CD14-positive monocyte (primary cell): ENCODE measurements at regions not wholly inside any gene's neighbourhood (a gene's known extent, or its start where the extent isn't known, plus 50 kb on each side); places are given as distances from the start of the nearest gene placed in this dataset.

Source experiments
- DNase-seq, 3 donors: peaks; one replicate each; pipeline ENCODE4 v3.0.0-alpha.2; 2011 to 2022
- H2AFZ ChIP-seq: 2 replicates; pipeline ENCODE4 v1.6.0; 2012; ENCODE audit warnings: mild to moderate bottlenecking, low read depth, low read length, inconsistent platforms; ENCODE audit not compliant: insufficient read depth, poor library complexity, severe bottlenecking
- H3K27ac ChIP-seq, 2 donors: 1 replicate in 1 of 2; 2 replicates in 1 of 2; pipeline ENCODE4 v1.5.1; 2012 to 2013; ENCODE audit warnings: low read length in 2 of 2, control low read depth in 1 of 2, inconsistent platforms in 1 of 2, low read depth in 1 of 2, mild to moderate bottlenecking in 1 of 2
- H3K27me3 ChIP-seq, 2 donors: one replicate each; pipeline versions ENCODE4 v1.6.0 to v1.6.1; 2011 to 2013; ENCODE audit warnings: low read length in 2 of 2; ENCODE audit not compliant: control insufficient read depth in 2 of 2, insufficient read depth in 2 of 2
- H3K36me3 ChIP-seq, 2 donors: replicated peaks in 1 of 2; 1 replicate in 1 of 2; 2 replicates in 1 of 2; pipeline versions ENCODE4 v1.5.1 to v1.6.1; 2012 to 2013; ENCODE audit warnings: low read length in 2 of 2, control low read depth in 1 of 2, inconsistent platforms in 1 of 2, mild to moderate bottlenecking in 1 of 2; ENCODE audit not compliant: insufficient read depth in 2 of 2, control insufficient read depth in 1 of 2
- H3K4me1 ChIP-seq, 2 donors: 1 replicate in 1 of 2; 2 replicates in 1 of 2; pipeline versions ENCODE4 v1.5.1 to v1.6.1; 2012 to 2013; ENCODE audit warnings: low read length in 2 of 2, control low read depth in 1 of 2, inconsistent platforms in 1 of 2, mild to moderate bottlenecking in 1 of 2, moderate library complexity in 1 of 2; ENCODE audit not compliant: insufficient read depth in 2 of 2, control insufficient read depth in 1 of 2
- H3K4me2 ChIP-seq: replicated peaks from 2 replicates; pipeline ENCODE3; 2012; ENCODE audit warnings: low read length, moderate library complexity, mild to moderate bottlenecking; ENCODE audit not compliant: poor library complexity, severe bottlenecking; ENCODE audit errors: extremely low read depth
- H3K4me3 ChIP-seq, 3 experiments: fragments of 200-600 bp in 1 of 3; sonication (generic) in 1 of 3; replicated peaks in 1 of 3; 1 replicate in 2 of 3; 2 replicates in 1 of 3; pipeline ENCODE4 v1.5.1; 2011 to 2013; ENCODE audit warnings: low read length in 3 of 3, mild to moderate bottlenecking in 3 of 3, control low read depth in 2 of 3, low read depth in 2 of 3, inconsistent platforms in 1 of 3, moderate library complexity in 1 of 3
- H3K79me2 ChIP-seq: 2 replicates; pipeline ENCODE4 v1.6.0; 2012; ENCODE audit warnings: mild to moderate bottlenecking, control low read depth, inconsistent platforms, low read length, moderate library complexity; ENCODE audit not compliant: insufficient read depth
- H3K9ac ChIP-seq: 2 replicates; pipeline ENCODE4 v1.6.0; 2017; ENCODE audit warnings: low read length, mild to moderate bottlenecking; ENCODE audit not compliant: insufficient read depth, poor library complexity, severe bottlenecking
- H3K9me3 ChIP-seq, 2 donors: replicated peaks in 1 of 2; 1 replicate in 1 of 2; 2 replicates in 1 of 2; pipeline versions ENCODE4 v1.5.1 to v1.6.1; 2012 to 2013; ENCODE audit warnings: low read length in 2 of 2, control low read depth in 1 of 2; ENCODE audit not compliant: control insufficient read depth in 1 of 2, insufficient read depth in 1 of 2
- H4K20me1 ChIP-seq: 2 replicates; pipeline ENCODE4 v1.6.0; 2012; ENCODE audit warnings: mild to moderate bottlenecking, low read length, control low read depth, moderate library complexity; ENCODE audit not compliant: insufficient read depth
- H3K27ac Mint-ChIP-seq, 7 donors: one replicate each; pipeline ENCODE4 v1.8.0; 2020; ENCODE audit warnings: mild to moderate bottlenecking in 7 of 7, mixed read lengths in 7 of 7, moderate library complexity in 6 of 7, inconsistent platforms in 2 of 7
- H3K27me3 Mint-ChIP-seq, 3 donors: one replicate each; pipeline ENCODE4 v1.8.0; 2021 to 2022; ENCODE audit warnings: low read depth in 3 of 3, mild to moderate bottlenecking in 3 of 3, mixed read lengths in 3 of 3, moderate library complexity in 3 of 3, inconsistent platforms in 1 of 3
- H3K36me3 Mint-ChIP-seq, 2 donors: one replicate each; pipeline ENCODE4 v1.8.0; 2020; ENCODE audit warnings: mixed read lengths in 2 of 2, inconsistent platforms in 1 of 2, mild to moderate bottlenecking in 1 of 2
- H3K4me1 Mint-ChIP-seq: one replicate; pipeline ENCODE4 v1.8.0; 2020; ENCODE audit warnings: mild to moderate bottlenecking, mixed read lengths
- H3K4me3 Mint-ChIP-seq, 2 donors: one replicate each; pipeline ENCODE4 v1.8.0; 2020; ENCODE audit warnings: mild to moderate bottlenecking in 2 of 2, mixed read lengths in 2 of 2, moderate library complexity in 1 of 2
- H3K9me3 Mint-ChIP-seq, 7 donors: one replicate each; pipeline ENCODE4 v1.8.0; 2020 to 2022; ENCODE audit warnings: mixed read lengths in 7 of 7, mild to moderate bottlenecking in 6 of 7, moderate library complexity in 6 of 7, inconsistent platforms in 2 of 7
- CTCF ChIP-seq: fragments of 200-600 bp; IDR thresholded peaks from one replicate; pipeline ENCODE4 v1.8.0; 2022; ENCODE audit warnings: antibody characterized with exemption, mild to moderate bottlenecking
- WGBS: methylation state at CpG from one replicate; pipeline ENCODE4 v1.1.5; 2013; ENCODE audit warnings: missing lambda C conversion rate; ENCODE audit not compliant: insufficient coverage; 5-methylcytosine and 5-hydroxymethylcytosine counted together
- intact Hi-C, 2 donors: fragments of 100-400 bp; cut with micrococcal nuclease; formaldehyde crosslinking; loops; one replicate each; pipeline versions ENCODE4 v1.15.0 to v1.15.1; 2023

- no peak overlapping the region for H3K4me3 Mint-ChIP-seq
- WGBS = 97% methylated on average over 5 of the region's 8 CpGs
- intact Hi-C loops = no loop called here
Observed at GRCh38 chr10:130971123-130971435, 340.4 kb downstream of the TCERG1L start.

GRCh38 chr10:130973127-130973839 lies 338.2 kb downstream of the TCERG1L start:
- 92% methylated on average over 16 of the region's 16 CpGs for WGBS
- Mint-ChIP-seq H3K9me3 (peaks cover 3 to 28% (median 15%) of the 10 kb centered on the region in 7 donors), H3K36me3 (no peaks in the 10 kb centered on the region), H3K27me3 (peaks cover 0 to 2% (median 2%) of the 10 kb centered on the region in 3 donors), H3K4me1 (no peaks in the 10 kb centered on the region), H3K4me3 (no peak overlapping the region), H3K27ac (no peak overlapping the region)
- Histone ChIP-seq H3K27ac (no peak overlapping the region), H3K4me3 (no peak overlapping the region), H3K4me1 (no peaks in the 10 kb centered on the region), H3K36me3 (no peaks in the 10 kb centered on the region), H3K4me2 (no peak overlapping the region), H3K9ac (no peak overlapping the region), H3K9me3 (peaks cover 8 to 17% of the 10 kb centered on the region in 2 donors), H4K20me1 (no peaks in the 10 kb centered on the region), H2AFZ (no peak overlapping the region), H3K27me3 (no peaks in the 10 kb centered on the region), H3K79me2 (no peaks in the 10 kb centered on the region)
- no peak for DNase-seq
- TF ChIP-seq CTCF = no peak
- intact Hi-C loops = no loop called here

More at GRCh38 chr10:130971123-130971435, 340.4 kb downstream of the TCERG1L start:
- Histone ChIP-seq H3K27me3 (no peaks in the 10 kb centered on the region), H3K9ac (no peak overlapping the region), H3K27ac (no peak overlapping the region), H3K79me2 (no peaks in the 10 kb centered on the region), H3K9me3 (peaks cover 8 to 17% of the 10 kb centered on the region in 2 donors), H3K4me1 (no peaks in the 10 kb centered on the region), H3K4me2 (no peak overlapping the region), H3K36me3 (no peaks in the 10 kb centered on the region), H3K4me3 (no peak overlapping the region), H2AFZ (no peak overlapping the region), H4K20me1 (no peaks in the 10 kb centered on the region)
- DNase-seq = no peak
- Mint-ChIP-seq H3K36me3 (no peaks in the 10 kb centered on the region), H3K27ac (no peak overlapping the region), H3K4me1 (no peaks in the 10 kb centered on the region), H3K27me3 (peaks cover 2 to 4% (median 2%) of the 10 kb centered on the region in 3 donors), H3K9me3 (peaks cover 3 to 24% (median 15%) of the 10 kb centered on the region in 7 donors)
- TF ChIP-seq CTCF = no peak
